Thoracic aorta (tissue), 2 donors: ENCODE measurements at regions not wholly inside any gene's neighbourhood (a gene's known extent, or its start where the extent isn't known, plus 50 kb on each side); places are given as distances from the start of the nearest gene placed in this dataset.

ENCODE experiments used
- ATAC-seq: fragments of 150-250 bp; one replicate; pipeline ENCODE4 v1.8.0; 2017; ENCODE audit warnings: low read depth; ENCODE audit not compliant: insufficient number of reproducible peaks, low FRiP score
- DNase-seq: peaks from one replicate; pipeline ENCODE4 v3.0.0-alpha.2; 2020; ENCODE audit warnings: low spot score
- H3K27ac ChIP-seq, 2 donors: fragments of 200-600 bp; sonication (generic); 1 replicate in 1 of 2; 2 replicates in 1 of 2; pipeline ENCODE4 v1.5.1; 2016; ENCODE audit warnings: mild to moderate bottlenecking in 2 of 2, moderate library complexity in 2 of 2
- H3K27me3 ChIP-seq: fragments of 200-600 bp; sonication (generic); replicated peaks from 2 replicates; pipeline ENCODE4 v1.6.0; 2016; ENCODE audit warnings: mild to moderate bottlenecking; ENCODE audit not compliant: insufficient read depth
- H3K36me3 ChIP-seq: fragments of 200-600 bp; sonication (generic); one replicate; pipeline ENCODE4 v1.5.1; 2016
- H3K4me1 ChIP-seq, 2 donors: fragments of 200-600 bp; sonication (generic); 1 replicate in 1 of 2; 2 replicates in 1 of 2; pipeline versions ENCODE4 v1.5.1 to v1.6.0; 2016; ENCODE audit warnings: low read depth in 2 of 2, mild to moderate bottlenecking in 1 of 2; ENCODE audit not compliant: control insufficient read depth in 1 of 2
- H3K4me3 ChIP-seq: fragments of 200-600 bp; sonication (generic); 2 replicates; pipeline ENCODE4 v1.5.1; 2016; ENCODE audit warnings: mild to moderate bottlenecking
- H3K9me3 ChIP-seq: fragments of 200-600 bp; sonication (generic); 2 replicates; pipeline ENCODE4 v1.5.1; 2016
- TF ChIP-seq, protein P1 (sequence below): fragments of 200-600 bp; sonication (generic); IDR thresholded peaks from one replicate; pipeline ENCODE4 v1.5.1; 2019; ENCODE audit warnings: antibody characterized with exemption

DNA sequence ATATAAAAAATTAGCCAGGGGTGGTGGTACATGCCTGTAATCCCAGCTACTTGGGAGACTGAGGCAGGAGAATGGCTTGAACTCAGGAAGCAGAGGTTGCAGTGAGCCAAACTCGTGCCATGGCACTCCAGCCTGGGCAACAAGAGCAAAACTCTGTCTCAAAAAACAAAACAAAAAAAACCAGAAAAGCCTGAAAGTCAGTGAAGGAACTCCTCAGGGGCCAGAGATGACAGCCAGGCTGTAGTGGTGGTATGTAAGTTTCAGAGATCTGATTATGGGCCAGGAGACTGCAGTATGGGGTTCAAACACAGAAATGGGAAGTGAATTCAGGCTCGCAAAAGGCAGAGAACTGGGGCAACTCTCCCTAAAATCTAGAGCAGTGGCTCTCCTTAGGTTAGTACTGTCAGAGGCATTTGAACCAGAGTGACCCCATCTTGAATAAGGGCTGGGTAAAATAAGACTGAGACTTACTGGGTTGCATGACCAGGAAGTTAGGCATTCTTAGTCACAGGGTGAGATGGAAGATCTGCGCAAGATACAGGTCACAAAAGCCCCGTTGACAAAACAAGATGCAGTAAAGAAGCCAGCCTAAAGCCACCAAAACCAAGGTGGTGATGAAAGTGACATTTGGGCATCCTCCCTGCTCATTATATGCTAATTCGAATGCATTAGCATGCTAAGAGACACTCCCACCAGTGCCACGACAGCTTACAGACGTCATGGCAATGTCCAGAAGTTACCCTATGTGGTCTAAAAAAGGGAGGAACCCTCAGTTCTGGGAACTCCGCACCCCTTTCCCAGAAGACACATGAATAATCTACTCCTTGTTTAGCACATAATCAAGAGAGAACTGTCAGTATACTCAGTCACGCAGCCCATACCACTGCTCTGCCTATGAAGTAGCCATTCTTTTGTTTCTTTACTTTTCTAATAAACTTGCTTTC is 120.2 kb upstream of the XYLT1 start:
- TF ChIP-seq, protein P1, sequence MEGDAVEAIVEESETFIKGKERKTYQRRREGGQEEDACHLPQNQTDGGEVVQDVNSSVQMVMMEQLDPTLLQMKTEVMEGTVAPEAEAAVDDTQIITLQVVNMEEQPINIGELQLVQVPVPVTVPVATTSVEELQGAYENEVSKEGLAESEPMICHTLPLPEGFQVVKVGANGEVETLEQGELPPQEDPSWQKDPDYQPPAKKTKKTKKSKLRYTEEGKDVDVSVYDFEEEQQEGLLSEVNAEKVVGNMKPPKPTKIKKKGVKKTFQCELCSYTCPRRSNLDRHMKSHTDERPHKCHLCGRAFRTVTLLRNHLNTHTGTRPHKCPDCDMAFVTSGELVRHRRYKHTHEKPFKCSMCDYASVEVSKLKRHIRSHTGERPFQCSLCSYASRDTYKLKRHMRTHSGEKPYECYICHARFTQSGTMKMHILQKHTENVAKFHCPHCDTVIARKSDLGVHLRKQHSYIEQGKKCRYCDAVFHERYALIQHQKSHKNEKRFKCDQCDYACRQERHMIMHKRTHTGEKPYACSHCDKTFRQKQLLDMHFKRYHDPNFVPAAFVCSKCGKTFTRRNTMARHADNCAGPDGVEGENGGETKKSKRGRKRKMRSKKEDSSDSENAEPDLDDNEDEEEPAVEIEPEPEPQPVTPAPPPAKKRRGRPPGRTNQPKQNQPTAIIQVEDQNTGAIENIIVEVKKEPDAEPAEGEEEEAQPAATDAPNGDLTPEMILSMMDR: no peak
- H3K4me1 ChIP-seq: no peaks in the 10 kb centered on the region
- no peak overlapping the region for H3K27ac ChIP-seq
- H3K27me3 ChIP-seq: no peaks in the 10 kb centered on the region
- DNase-seq: no peak
- no peak for ATAC-seq
- no peaks in the 10 kb centered on the region for H3K36me3 ChIP-seq
- no peak overlapping the region for H3K4me3 ChIP-seq
- no peaks in the 10 kb centered on the region for H3K9me3 ChIP-seq

DNA sequence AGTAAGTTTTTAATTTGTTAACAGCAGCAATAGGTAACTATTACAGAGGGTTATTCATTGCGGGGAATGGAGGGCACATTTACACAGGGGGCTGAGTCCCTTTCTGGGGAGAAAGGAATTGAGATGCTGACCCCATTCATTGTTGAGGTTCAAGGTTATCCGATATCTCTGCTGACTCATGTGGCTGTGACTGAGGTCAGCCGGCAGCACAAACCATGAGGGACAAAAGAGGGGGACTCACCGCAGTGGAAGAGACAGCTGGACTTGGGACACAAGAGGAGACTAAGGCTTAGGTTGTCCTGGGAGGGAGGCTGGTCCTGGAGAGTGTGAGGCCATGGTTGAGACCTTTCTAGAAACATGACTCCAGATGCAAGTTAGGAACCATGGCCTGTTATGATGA is 119.1 kb upstream of the XYLT1 start:
- no peaks in the 10 kb centered on the region for H3K9me3 ChIP-seq
- H3K4me1 ChIP-seq: no peaks in the 10 kb centered on the region
- ATAC-seq: no peak
- no peak for DNase-seq
- H3K27ac ChIP-seq: no peak overlapping the region
- no peak overlapping the region for H3K4me3 ChIP-seq
- TF ChIP-seq, protein P1: no peak
- no peaks in the 10 kb centered on the region for H3K27me3 ChIP-seq
- no peaks in the 10 kb centered on the region for H3K36me3 ChIP-seq

DNA sequence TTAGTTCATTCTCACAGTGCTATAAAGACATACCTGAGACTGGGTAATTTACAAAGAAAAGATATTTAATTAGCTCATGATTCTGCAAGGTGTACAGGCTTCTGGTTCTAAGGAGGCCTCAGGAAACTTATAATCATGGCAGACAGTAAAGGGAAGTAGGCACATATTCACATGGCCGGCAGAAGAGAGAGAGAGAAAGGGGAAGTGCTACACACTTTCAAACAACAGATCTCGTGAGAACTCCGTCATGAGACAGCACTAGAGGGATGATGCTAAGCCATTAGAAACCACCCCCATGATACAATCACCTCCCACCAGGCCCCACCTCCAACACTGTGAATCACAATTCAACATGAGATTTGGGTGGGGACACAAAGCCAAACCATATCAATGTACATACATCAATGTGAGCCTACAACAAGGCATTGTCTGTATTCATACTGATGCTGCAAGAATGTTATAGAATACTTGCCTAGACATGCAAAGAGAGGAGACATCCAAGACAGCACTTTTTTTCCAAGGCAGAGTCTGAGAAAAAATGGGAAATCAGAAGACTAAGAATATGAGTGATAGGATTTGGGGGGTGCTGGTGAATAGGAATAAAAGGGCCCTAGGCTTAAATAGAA is 114.8 kb upstream of the XYLT1 start:
- Histone ChIP-seq H3K27me3 (no peaks in the 10 kb centered on the region), H3K36me3 (no peaks in the 10 kb centered on the region), H3K9me3 (peaks cover 3% of the 10 kb centered on the region), H3K4me3 (no peak overlapping the region), H3K4me1 (no peaks in the 10 kb centered on the region), H3K27ac (no peak overlapping the region)
- TF ChIP-seq, protein P1: no peak
- DNase-seq: no peak
- no peak for ATAC-seq

DNA sequence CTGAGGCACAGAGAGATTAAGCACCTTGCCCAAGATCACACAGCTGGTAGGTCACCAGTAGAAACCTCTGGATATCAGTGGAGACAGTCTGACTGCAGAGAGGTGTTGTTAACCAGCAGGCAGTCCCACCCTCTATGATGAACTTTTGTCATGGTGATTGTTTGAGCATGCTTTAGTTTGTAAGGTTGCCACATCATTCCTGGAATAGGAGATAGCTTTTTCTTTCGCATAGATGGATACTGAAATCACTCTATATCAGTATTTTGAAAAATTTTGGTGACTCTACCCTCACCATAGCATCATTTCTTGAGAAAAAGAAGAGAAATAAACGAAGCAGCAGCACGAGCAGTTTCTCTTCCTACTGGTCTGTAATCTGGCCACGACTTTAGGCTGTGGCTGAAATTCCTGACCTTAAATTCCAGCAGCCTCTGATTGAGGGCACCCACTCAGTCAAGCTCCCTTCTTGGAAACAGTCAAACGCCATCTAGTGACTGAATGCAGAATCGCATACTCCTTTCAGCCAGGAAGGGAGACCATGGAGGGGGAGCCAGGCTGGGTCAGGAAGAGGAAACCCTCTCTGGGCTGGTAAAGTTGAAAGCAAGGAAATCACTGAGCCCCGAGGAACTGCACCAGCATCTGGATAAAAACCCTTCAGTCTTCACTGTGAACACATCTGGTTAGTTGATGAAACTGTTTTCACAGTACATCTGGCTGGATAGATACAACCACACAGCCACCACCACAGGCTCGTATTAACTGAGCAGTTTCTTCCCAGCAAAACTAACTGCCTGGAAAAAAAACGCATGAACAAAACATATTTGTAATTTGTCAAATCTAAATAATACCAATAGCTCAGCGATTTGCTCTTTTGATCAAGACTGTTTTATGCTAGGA is 108.5 kb upstream of the XYLT1 start:
- no peaks in the 10 kb centered on the region for H3K27me3 ChIP-seq
- H3K27ac ChIP-seq: no peak overlapping the region
- no peaks in the 10 kb centered on the region for H3K4me1 ChIP-seq
- H3K9me3 ChIP-seq: peaks cover 3% of the 10 kb centered on the region
- peak; percentile 29 for DNase-seq
- TF ChIP-seq, protein P1: peak; percentile 76
- no peaks in the 10 kb centered on the region for H3K36me3 ChIP-seq
- no peak overlapping the region for H3K4me3 ChIP-seq
- ATAC-seq: no peak

DNA sequence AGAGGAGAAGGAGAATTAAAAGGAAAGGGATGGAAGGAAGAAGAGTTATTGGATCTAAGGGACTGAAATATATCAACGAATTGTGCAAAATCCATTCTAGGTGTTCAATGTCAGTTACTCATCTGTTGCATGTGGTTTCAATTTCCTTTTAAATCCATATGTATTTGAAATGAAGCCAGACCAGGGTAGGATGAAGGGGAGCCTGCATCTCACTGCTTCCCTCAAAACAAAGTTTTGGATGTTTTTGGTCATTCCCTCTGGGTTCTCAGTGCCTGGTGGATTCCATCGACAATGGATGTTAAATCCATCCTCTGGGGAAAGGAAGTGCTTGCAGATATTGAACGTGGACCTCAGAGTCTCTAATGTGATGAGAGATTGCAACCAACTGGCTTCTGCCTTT is 103.5 kb upstream of the XYLT1 start:
- no peak for ATAC-seq
- TF ChIP-seq, protein P1: no peak
- Histone ChIP-seq H3K4me3 (no peak overlapping the region), H3K27me3 (no peaks in the 10 kb centered on the region), H3K4me1 (no peaks in the 10 kb centered on the region), H3K36me3 (no peaks in the 10 kb centered on the region), H3K9me3 (no peaks in the 10 kb centered on the region), H3K27ac (no peak overlapping the region)
- no peak for DNase-seq
